ENCODE measurements at regions not wholly inside any gene's neighbourhood (a gene's known extent, or its start where the extent isn't known, plus 50 kb on each side); places are given as distances from the start of the nearest gene placed in this dataset.

- intact Hi-C loops (cut with micrococcal nuclease) (no loop called here), dilution Hi-C loops (cut with MboI; ENCODE audit: extremely low pct_ligation_motif_present, low sequenced_read_pairs) (no loop called here)
- Histone ChIP-seq H3K4me1 (ENCODE audit: control insufficient read depth, extremely low read depth, insufficient read depth, low read length) (no peaks in the 10 kb centered on the region), H3K27me3 (ENCODE audit: control insufficient read depth in 2 of 2, insufficient read depth in 2 of 2, low read length in 2 of 2) (peaks cover 0 to 3% of the 10 kb centered on the region in 2 experiments), H3K9me3 (replicated peaks; ENCODE audit: control insufficient read depth, insufficient read depth, low read length) (no peaks in the 10 kb centered on the region), H3K4me2 (ENCODE audit: insufficient read depth, low read length) (no peak overlapping the region), H3K36me3 (ENCODE audit: control insufficient read depth in 2 of 2, extremely low read depth in 1 of 2, insufficient read depth in 2 of 2, low read length in 2 of 2) (no peaks in the 10 kb centered on the region), H3K9ac (replicated peaks; ENCODE audit: extremely low read depth, insufficient read depth, low read length) (no peak overlapping the region), H3K79me2 (ENCODE audit: control insufficient read depth, insufficient read depth, low read length) (no peaks in the 10 kb centered on the region), H3K27ac (ENCODE audit: insufficient read depth, low read depth, low read length) (no peak overlapping the region), H3K4me3 (replicated peaks in 1 of 3; ENCODE audit: insufficient read depth in 1 of 3, low read depth in 1 of 3, low read length in 3 of 3) (no peak overlapping the region), H4K20me1 (replicated peaks; ENCODE audit: control insufficient read depth, extremely low read depth, insufficient read depth, low read length) (no peaks in the 10 kb centered on the region), H3K9me1 (replicated peaks; ENCODE audit: control insufficient read depth, extremely low read depth, insufficient read depth, low read length) (no peaks in the 10 kb centered on the region), H2AFZ (ENCODE audit: low read depth, low read length) (no peak overlapping the region)
- ChIA-PET POLR2A (no interaction called here), CTCF (interaction anchor here (1.7 kb wide), 1 partner anchor 65 kb away, joined by 7 read pairs; no protein-coding TSS in a partner anchor)
- FAIRE-seq, result no peak
- no peak for TF ChIP-seq MYC (IDR thresholded peaks at IDR 0.05; ENCODE audit: low read depth, low read length)
- TF ChIP-seq EZH2 (IDR thresholded peaks at IDR 0.05; ENCODE audit: borderline replicate concordance, low read depth, low read length, severe bottlenecking), result no peak
- TF ChIP-seq POLR2A (IDR thresholded peaks at IDR 0.05; ENCODE audit: low read depth, low read length), result no peak
- TF ChIP-seq GATA2 (IDR thresholded peaks at IDR 0.05; ENCODE audit: insufficient read depth, insufficient read length, low read depth, low read length), result no peak
- no peak for TF ChIP-seq JUN (IDR thresholded peaks at IDR 0.05; ENCODE audit: borderline replicate concordance, insufficient read depth, insufficient read length, low read depth)
- no TSS peak for BruUV-seq (replicated peaks)
- no peak for DNase-seq (ENCODE audit: low read depth, low spot score)
Observed at GRCh38 chr20:51080516-51080915, 57.6 kb upstream of the KCNG1 start.

- Histone ChIP-seq H3K27me3 (ENCODE audit: control insufficient read depth in 2 of 2, insufficient read depth in 2 of 2, low read length in 2 of 2) (peaks cover 0 to 3% of the 10 kb centered on the region in 2 experiments), H3K4me3 (replicated peaks in 1 of 3; ENCODE audit: insufficient read depth in 1 of 3, low read depth in 1 of 3, low read length in 3 of 3) (no peak overlapping the region), H3K36me3 (ENCODE audit: control insufficient read depth in 2 of 2, extremely low read depth in 1 of 2, insufficient read depth in 2 of 2, low read length in 2 of 2) (no peaks in the 10 kb centered on the region), H3K9ac (replicated peaks; ENCODE audit: extremely low read depth, insufficient read depth, low read length) (no peak overlapping the region), H3K9me3 (replicated peaks; ENCODE audit: control insufficient read depth, insufficient read depth, low read length) (no peaks in the 10 kb centered on the region), H4K20me1 (replicated peaks; ENCODE audit: control insufficient read depth, extremely low read depth, insufficient read depth, low read length) (no peaks in the 10 kb centered on the region), H3K4me1 (ENCODE audit: control insufficient read depth, extremely low read depth, insufficient read depth, low read length) (no peaks in the 10 kb centered on the region), H3K9me1 (replicated peaks; ENCODE audit: control insufficient read depth, extremely low read depth, insufficient read depth, low read length) (no peaks in the 10 kb centered on the region), H3K27ac (ENCODE audit: insufficient read depth, low read depth, low read length) (no peak overlapping the region), H3K79me2 (ENCODE audit: control insufficient read depth, insufficient read depth, low read length) (no peaks in the 10 kb centered on the region), H3K4me2 (ENCODE audit: insufficient read depth, low read length) (no peak overlapping the region), H2AFZ (ENCODE audit: low read depth, low read length) (no peak overlapping the region)
- ChIA-PET POLR2A (no interaction called here), CTCF (no interaction called here)
- dilution Hi-C loops (cut with MboI; ENCODE audit: extremely low pct_ligation_motif_present, low sequenced_read_pairs) (no loop called here), intact Hi-C loops (cut with micrococcal nuclease) (no loop called here)
- no peak for DNase-seq (ENCODE audit: low read depth, low spot score)
- TF ChIP-seq CTCF (IDR thresholded peaks at IDR 0.05; ENCODE audit: extremely low read depth in 1 of 2, insufficient read depth in 1 of 2, low read depth in 1 of 2, low read length in 2 of 2), result no peak
- TF ChIP-seq JUN (IDR thresholded peaks at IDR 0.05; ENCODE audit: borderline replicate concordance, insufficient read depth, insufficient read length, low read depth), result no peak
- TF ChIP-seq GATA2 (IDR thresholded peaks at IDR 0.05; ENCODE audit: insufficient read depth, insufficient read length, low read depth, low read length), result no peak
- no peak for TF ChIP-seq POLR2A (IDR thresholded peaks at IDR 0.05; ENCODE audit: low read depth, low read length)
- no peak for TF ChIP-seq POLR2AphosphoS5 (IDR thresholded peaks at IDR 0.05; ENCODE audit: insufficient read depth, low read depth, low read length)
- no peak for TF ChIP-seq MAX (IDR thresholded peaks at IDR 0.05; ENCODE audit: insufficient read depth, insufficient read length)
- TF ChIP-seq MYC (IDR thresholded peaks at IDR 0.05; ENCODE audit: low read depth, low read length), result no peak
- no peak for TF ChIP-seq FOS (IDR thresholded peaks at IDR 0.05; ENCODE audit: borderline replicate concordance, insufficient read depth, low read length)
- TF ChIP-seq EZH2 (IDR thresholded peaks at IDR 0.05; ENCODE audit: borderline replicate concordance, low read depth, low read length, severe bottlenecking), result no peak
- no peak for FAIRE-seq
- no TSS peak for BruUV-seq (replicated peaks)
Observed at GRCh38 chr20:51079488-51079887, 56.6 kb upstream of the KCNG1 start.
